ENCODE measurements at regions not wholly inside any gene's neighbourhood (a gene's known extent, or its start where the extent isn't known, plus 50 kb on each side); places are given as distances from the start of the nearest gene placed in this dataset.

DNA sequence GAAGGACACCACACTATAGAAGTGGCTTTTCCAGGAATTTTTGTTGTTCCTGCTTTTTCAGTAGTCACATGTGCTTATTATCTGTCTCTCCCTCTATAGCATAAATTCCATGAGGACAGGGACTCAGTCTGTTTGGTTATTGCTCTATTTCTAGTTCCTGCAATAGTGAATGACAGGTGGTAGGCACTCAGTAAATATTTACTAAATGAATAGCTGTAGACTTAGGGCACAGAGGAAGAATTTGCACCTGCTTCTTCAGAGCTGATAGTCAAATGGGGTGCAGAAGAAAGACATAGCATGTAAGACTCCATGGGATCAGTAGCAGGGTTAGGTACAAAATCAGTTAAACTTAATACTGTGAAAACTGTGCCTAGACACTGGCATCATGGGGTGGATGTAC is 580.2 kb downstream of the CCDC171 start:
- no peak for DNase-seq (ENCODE audit: low read depth)

DNA sequence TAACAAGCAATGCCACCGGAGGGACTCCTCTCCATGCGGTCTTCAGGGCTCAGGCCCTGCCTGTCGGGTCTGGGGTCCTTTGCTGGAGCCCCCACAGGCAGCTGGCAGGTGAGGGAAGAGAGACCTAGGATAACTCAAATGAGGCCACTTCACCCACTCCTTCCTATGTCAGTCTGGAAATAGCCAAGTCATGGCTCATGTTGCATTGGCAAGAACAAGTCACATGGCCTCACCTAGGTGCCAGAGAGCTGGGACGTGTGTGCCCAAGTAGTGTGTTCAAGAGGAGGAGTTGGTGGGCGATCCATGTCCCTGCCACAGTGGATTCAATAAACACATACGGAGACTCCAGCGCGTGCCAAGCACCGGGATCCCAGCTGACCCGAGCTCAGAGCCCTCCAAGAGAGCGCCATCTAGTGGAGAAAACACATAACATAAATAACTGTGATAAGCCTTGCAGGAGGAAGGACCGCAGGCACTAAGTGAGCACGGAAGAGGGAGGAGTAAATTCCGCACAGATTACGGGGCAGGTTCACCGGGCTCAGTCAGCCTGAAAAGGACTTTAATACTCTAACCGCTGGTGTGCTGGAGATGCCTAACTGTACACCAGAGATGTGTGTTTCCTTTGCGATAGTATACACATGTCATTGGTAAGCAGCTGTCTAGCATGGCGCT is 580.8 kb downstream of the CCDC171 start:
- DNase-seq (ENCODE audit: low read depth), result no peak

DNA sequence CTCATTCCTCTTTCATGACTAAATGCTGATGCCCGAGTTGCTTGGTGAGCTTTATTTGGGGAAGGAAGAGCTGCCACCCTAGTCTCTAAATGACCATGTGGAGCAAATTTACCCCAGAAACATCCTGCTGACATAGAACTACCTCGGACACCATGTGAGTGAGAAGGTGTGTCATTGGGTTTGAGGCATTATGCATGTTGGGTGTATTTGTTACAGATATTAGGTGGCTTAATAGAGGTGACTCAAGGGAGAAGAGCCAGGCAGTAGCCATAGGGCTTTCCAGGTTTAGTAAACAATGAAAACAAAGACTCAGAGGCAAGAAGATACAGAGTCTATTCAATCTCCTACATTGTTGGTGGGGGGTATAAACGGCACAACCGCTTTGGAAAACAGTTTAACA is 581.5 kb downstream of the CCDC171 start:
- DNase-seq (ENCODE audit: low read depth), result no peak

GRCh38 chr9:16135968-16136367 is 583.1 kb downstream of the CCDC171 start:
- no peak for DNase-seq (ENCODE audit: low read depth)

- no peak for DNase-seq (ENCODE audit: low read depth)
Measured at GRCh38 chr9:16136451-16136850, 583.6 kb downstream of the CCDC171 start.

DNA sequence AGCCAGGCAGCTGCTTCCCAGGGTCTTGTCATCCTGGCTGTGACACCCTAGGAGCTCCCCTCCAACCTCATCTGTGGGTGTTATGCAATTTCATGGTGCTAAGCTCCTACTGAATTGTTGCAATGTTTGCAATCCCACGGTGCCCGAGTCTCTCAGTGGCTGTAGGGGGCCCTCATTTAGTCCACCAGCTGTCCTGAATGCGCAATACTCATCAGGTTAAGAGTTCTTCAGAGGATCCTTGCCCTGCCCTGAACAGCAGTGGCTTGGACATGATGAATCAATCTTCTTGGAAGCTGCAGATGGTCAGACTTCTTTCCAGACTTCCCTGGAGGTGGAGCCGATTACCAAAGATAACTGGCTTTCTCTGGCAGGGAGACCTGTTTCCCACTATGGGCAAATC is 584.1 kb downstream of the CCDC171 start:
- DNase-seq (ENCODE audit: low read depth), result no peak

GRCh38 chr9:16138561-16139491 is 586.0 kb downstream of the CCDC171 start:
- DNase-seq (ENCODE audit: low read depth), result no peak

DNA sequence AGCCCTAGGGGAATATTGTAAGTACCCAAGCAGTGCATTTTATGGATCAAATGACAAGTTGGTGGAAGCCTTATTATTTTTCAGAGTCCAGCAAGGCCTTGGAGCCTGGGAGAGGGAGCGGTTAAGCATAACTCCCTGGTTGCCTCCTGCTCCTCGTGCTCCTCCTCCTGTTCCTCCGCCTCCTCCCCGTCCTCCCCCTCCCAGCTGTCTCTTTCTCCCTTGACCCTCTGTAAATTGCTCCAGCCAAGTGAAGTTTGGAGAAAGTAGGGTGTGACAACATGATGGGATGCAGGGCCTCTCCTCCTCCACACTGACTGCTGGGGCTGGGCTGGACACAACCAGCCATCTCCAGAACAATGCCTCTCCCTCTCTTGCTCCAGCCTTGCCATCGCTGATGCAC is 586.9 kb downstream of the CCDC171 start:
- DNase-seq (ENCODE audit: low read depth), result no peak

DNA sequence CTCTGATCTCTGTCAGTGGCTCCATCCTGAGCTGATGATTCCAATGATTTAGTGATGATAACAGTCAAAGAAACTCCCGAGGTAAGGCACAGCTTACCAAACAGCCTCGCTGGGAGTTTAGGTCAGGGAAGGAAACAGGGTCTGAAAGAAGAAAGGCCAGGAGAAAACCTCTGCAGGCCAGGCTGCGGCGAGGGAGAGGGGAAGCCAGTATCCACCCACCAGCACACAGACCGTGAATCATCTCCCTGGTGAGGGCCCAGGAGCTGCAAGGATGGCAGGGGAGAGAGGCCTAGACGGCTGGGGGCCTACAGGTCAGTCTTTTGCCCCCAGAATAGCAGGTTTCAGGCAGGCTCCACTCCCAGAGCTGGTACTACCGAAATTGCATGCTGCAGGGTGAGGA is 590.5 kb downstream of the CCDC171 start:
- DNase-seq (ENCODE audit: low read depth), result no peak

DNA sequence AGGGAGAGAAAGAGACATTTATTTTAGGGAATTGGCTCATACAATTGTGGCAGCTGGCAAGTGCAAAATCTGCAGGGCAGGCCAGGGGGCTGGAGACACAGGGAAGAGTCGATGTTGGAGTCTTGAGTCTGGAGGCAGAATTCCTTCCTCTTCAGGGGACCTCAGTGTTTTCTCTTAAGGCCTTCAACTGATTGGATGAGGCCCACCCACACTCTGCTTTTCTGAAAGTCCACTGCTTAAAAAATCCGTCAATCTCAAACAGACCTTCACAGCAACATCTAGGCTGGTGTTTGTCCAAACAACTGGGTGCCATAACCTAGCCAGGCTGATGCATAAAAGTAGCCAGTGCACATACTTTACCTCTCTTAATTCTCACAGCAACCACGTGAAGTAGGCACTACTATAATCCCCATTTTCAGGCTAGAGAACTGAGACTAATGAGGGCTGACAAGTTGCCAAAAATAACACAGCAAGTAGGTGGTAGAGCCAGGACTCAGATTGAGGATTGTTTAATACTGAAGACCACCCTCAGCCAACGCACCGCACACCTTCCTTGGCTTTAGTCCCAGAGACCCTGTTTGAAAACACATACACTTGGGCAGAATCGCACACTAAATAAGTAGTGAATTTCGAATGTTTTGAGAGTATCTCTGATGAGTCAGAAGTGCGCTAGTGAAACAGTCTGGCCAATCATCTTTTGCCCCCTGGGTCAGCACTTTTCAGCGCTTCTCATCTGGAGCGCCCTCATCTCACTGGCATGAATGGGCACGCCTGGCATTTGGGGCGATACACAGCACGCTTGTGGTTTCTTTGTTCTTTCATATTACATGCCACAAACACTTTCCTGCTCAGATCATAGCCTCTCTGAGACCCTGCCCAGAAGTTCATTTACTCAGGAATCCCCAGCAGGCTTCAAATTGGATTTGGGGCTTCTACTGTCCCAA is 591.4 kb downstream of the CCDC171 start:
- DNase-seq (ENCODE audit: low read depth), result no peak

GRCh38 chr9:16145196-16145950 is 592.5 kb downstream of the CCDC171 start:
- DNase-seq (ENCODE audit: low read depth), result no peak

GRCh38 chr9:16147726-16148125 is 594.9 kb downstream of the CCDC171 start:
- no peak for DNase-seq (ENCODE audit: low read depth)

DNA sequence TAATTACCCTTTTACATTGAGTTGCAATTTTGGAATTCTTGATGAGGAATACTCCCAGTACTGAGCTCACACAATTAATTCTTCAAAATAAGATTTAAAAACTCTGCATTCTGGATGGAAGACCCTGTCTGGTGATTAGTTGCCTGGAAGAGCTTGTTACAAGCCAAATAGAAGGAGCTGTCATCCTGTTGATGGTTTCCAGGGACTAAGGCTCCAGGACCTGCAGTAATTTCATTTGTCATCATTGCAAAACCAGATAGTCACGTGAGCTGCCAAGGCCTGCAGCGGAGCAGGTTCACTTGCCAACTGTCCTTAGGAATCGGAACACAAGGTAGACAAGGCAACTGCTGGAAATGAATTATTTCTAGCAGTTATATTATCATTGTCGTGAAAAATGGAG is 597.7 kb downstream of the CCDC171 start:
- no peak for DNase-seq (ENCODE audit: low read depth)

GRCh38 chr9:16150938-16151650 is 598.3 kb downstream of the CCDC171 start:
- DNase-seq (ENCODE audit: low read depth), result no peak

GRCh38 chr9:16152276-16153101 is 599.6 kb downstream of the CCDC171 start:
- no peak for DNase-seq (ENCODE audit: low read depth)

- no peak for DNase-seq (ENCODE audit: low read depth)
Measured at GRCh38 chr9:16153221-16153620, 600.4 kb downstream of the CCDC171 start.

GRCh38 chr9:16153741-16154140 is 600.9 kb downstream of the CCDC171 start:
- no peak for DNase-seq (ENCODE audit: low read depth)

DNA sequence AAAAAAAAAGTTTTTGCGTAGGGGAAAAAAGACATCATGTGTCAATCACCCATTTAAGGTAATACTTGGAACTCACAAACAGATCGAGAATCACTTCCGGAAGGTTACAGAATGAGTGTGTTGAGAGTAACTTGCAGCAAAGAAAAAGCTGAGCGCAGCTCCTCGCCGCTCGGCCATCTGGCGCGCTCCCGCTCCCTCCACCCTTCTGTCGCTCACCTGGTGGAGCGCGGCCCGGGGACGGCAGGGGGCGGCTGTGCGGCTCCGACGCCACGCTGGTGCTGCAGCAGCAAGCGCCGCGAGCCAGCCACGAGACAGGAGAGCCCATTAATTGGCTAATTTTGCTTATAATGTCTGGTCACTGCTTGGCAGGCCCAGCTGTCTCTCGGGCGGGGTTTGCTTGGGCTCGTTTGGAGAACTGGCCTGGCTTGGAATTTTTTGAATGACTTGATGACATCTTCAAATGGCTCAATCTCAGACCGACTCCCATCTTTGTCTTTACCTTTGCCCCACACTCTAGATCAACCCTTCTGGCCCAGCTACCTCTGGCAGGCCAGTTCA is 601.8 kb downstream of the CCDC171 start:
- DNase-seq (ENCODE audit: low read depth), result no peak

- DNase-seq (ENCODE audit: low read depth), result no peak
Measured at GRCh38 chr9:16155878-16156277, 603.0 kb downstream of the CCDC171 start.

GRCh38 chr9:16157216-16157615 is 604.4 kb downstream of the CCDC171 start:
- no peak for DNase-seq (ENCODE audit: low read depth)

Data from stimulated activated CD8-positive, alpha-beta memory T cell treated with anti-CD3 and anti-CD28 coated beads, Interleukin-15, amount 100 ng/mL, for 24 hours (primary cell).